Liver (tissue), 8 donors: ENCODE measurements at regions not wholly inside any gene's neighbourhood (a gene's known extent, or its start where the extent isn't known, plus 50 kb on each side); places are given as distances from the start of the nearest gene placed in this dataset.

Source experiments
- DNase-seq: peaks from one replicate; pipeline ENCODE4 v3.0.0-alpha.2; 2017; ENCODE audit warnings: low spot score
- H3K27ac ChIP-seq, 2 donors: one replicate each; pipeline ENCODE4 v1.7.0; 2013; ENCODE audit warnings: inconsistent platforms in 2 of 2, low read length in 2 of 2, control low read depth in 1 of 2, low read depth in 1 of 2, mild to moderate bottlenecking in 1 of 2
- H3K27me3 ChIP-seq, 4 donors: one replicate each; pipeline versions ENCODE4 v1.6.1 to v1.7.0; 2013; ENCODE audit warnings: low read length in 3 of 4, inconsistent platforms in 1 of 4, mild to moderate bottlenecking in 1 of 4, moderate library complexity in 1 of 4; ENCODE audit not compliant: control insufficient read depth in 4 of 4, insufficient read depth in 4 of 4
- H3K36me3 ChIP-seq, 4 donors: one replicate each; pipeline versions ENCODE4 v1.6.1 to v1.7.0; 2013; ENCODE audit warnings: low read length in 3 of 4, mild to moderate bottlenecking in 3 of 4, low read depth in 1 of 4, moderate library complexity in 1 of 4; ENCODE audit not compliant: control insufficient read depth in 4 of 4, insufficient read depth in 3 of 4
- H3K4me1 ChIP-seq, 4 donors: one replicate each; pipeline versions ENCODE4 v1.6.1 to v1.7.0; 2013; ENCODE audit warnings: low read length in 3 of 4, mild to moderate bottlenecking in 3 of 4, moderate library complexity in 1 of 4; ENCODE audit not compliant: control insufficient read depth in 4 of 4, insufficient read depth in 4 of 4
- H3K4me3 ChIP-seq, 3 donors: one replicate each; pipeline versions ENCODE4 v1.6.1 to v1.7.0; 2013; ENCODE audit warnings: low read length in 3 of 3, control low read depth in 1 of 3, low read depth in 1 of 3, mild to moderate bottlenecking in 1 of 3
- H3K9ac ChIP-seq, 2 donors: one replicate each; pipeline ENCODE4 v1.7.0; 2013; ENCODE audit warnings: low read length in 2 of 2, mild to moderate bottlenecking in 2 of 2, moderate library complexity in 2 of 2, control low read depth in 1 of 2, low read depth in 1 of 2
- H3K9me3 ChIP-seq, 4 donors: one replicate each; pipeline versions ENCODE4 v1.6.1 to v1.7.0; 2013; ENCODE audit warnings: low read length in 3 of 4; ENCODE audit not compliant: control insufficient read depth in 4 of 4
- ATF3 ChIP-seq: IDR thresholded peaks from 2 replicates; pipeline ENCODE4 v1.6.1; 2016; ENCODE audit warnings: antibody characterized with exemption
- CTCF ChIP-seq: fragments of 150-350 bp; IDR thresholded peaks from 2 replicates; pipeline ENCODE4 v1.5.1; 2017; ENCODE audit warnings: improper control_type of control experiment, low read depth, low read length; ENCODE audit not compliant: missing input control
- EGR1 ChIP-seq, 2 donors: IDR thresholded peaks; 2 replicates each; pipeline ENCODE4 v1.6.1; 2016 to 2018; ENCODE audit warnings: antibody characterized with exemption in 2 of 2, low read depth in 2 of 2
- FOXA1 ChIP-seq: IDR thresholded peaks from 2 replicates; pipeline ENCODE4 v1.6.1; 2016; ENCODE audit warnings: antibody characterized with exemption
- FOXA2 ChIP-seq: IDR thresholded peaks from 2 replicates; pipeline ENCODE4 v1.6.1; 2016; ENCODE audit warnings: antibody characterized with exemption
- GABPA ChIP-seq, 2 donors: IDR thresholded peaks in 1 of 2; conservative IDR thresholded peaks in 1 of 2; 2 replicates each; pipeline ENCODE4 v1.6.1; 2016; ENCODE audit warnings: antibody characterized with exemption in 2 of 2, mild to moderate bottlenecking in 1 of 2, moderate library complexity in 1 of 2
- HNF4G ChIP-seq: IDR thresholded peaks from 2 replicates; pipeline ENCODE4 v1.6.1; 2016; ENCODE audit warnings: antibody characterized with exemption
- JUND ChIP-seq, 2 donors: IDR thresholded peaks; 2 replicates each; pipeline ENCODE4 v1.6.1; 2016; ENCODE audit warnings: antibody characterized with exemption in 2 of 2
- MAX ChIP-seq: IDR thresholded peaks from 2 replicates; pipeline ENCODE4 v1.6.1; 2016; ENCODE audit warnings: antibody characterized with exemption
- NR2F2 ChIP-seq: IDR thresholded peaks from 2 replicates; pipeline ENCODE4 v1.6.1; 2016; ENCODE audit warnings: antibody characterized with exemption
- RAD21 ChIP-seq, 2 donors: IDR thresholded peaks; 2 replicates each; pipeline ENCODE4 v1.6.1; 2016; ENCODE audit warnings: antibody characterized with exemption in 2 of 2, mild to moderate bottlenecking in 2 of 2
- REST ChIP-seq: IDR thresholded peaks from 2 replicates; pipeline ENCODE4 v1.6.1; 2016; ENCODE audit warnings: antibody characterized with exemption, mild to moderate bottlenecking
- RXRA ChIP-seq, 2 donors: IDR thresholded peaks; 2 replicates each; pipeline ENCODE4 v1.6.1; 2017 to 2018; ENCODE audit warnings: antibody characterized with exemption in 2 of 2, mild to moderate bottlenecking in 1 of 2
- SP1 ChIP-seq: IDR thresholded peaks from 2 replicates; pipeline ENCODE4 v1.6.1; 2018; ENCODE audit warnings: antibody characterized with exemption, mild to moderate bottlenecking
- YY1 ChIP-seq: IDR thresholded peaks from 2 replicates; pipeline ENCODE4 v1.6.1; 2016; ENCODE audit warnings: antibody characterized with exemption, mild to moderate bottlenecking
- ZBTB33 ChIP-seq: IDR thresholded peaks from 2 replicates; pipeline ENCODE4 v1.6.1; 2016; ENCODE audit warnings: antibody characterized with exemption
- WGBS: extraction: QIAGEN DNeasy Blood & Tissue Kit; methylation state at CpG from one replicate; pipeline ENCODE4 v1.1.7; 2013; 5-methylcytosine and 5-hydroxymethylcytosine counted together
- donor health status: healthy.
- donor health status: healthy.
- donor health status: healthy.
- donor health status: healthy.
- donor health status: healthy.

GRCh38 chr4:124525524-124525923 lies 187.0 kb downstream of the ANKRD50 start:
- H3K27me3 ChIP-seq, result no peaks in the 10 kb centered on the region
- no peaks in the 10 kb centered on the region for H3K36me3 ChIP-seq
- WGBS, result 98% methylated on average over 4 of the region's 4 CpGs
- no peaks in the 10 kb centered on the region for H3K9me3 ChIP-seq
- no peak overlapping the region for H3K4me3 ChIP-seq
- H3K27ac ChIP-seq, result no peak overlapping the region
- peaks cover 0 to 12% (median 5%) of the 10 kb centered on the region in 4 donors for H3K4me1 ChIP-seq
- no peak overlapping the region for H3K9ac ChIP-seq
- no peak for DNase-seq
- TF ChIP-seq YY1, result no peak
- no peak for TF ChIP-seq FOXA1
- TF ChIP-seq MAX, result no peak
- TF ChIP-seq JUND (IDR thresholded peaks at IDR 0.05), result no peak
- TF ChIP-seq NR2F2, result no peak
- no peak for TF ChIP-seq SP1
- no peak for TF ChIP-seq RAD21 (IDR thresholded peaks at IDR 0.05)
- TF ChIP-seq HNF4G, result no peak
- TF ChIP-seq GABPA (IDR thresholded peaks at IDR 0.05 in 1 of 2, conservative IDR thresholded peaks at IDR 0.05 in 1 of 2), result no peak
- TF ChIP-seq FOXA2, result no peak
- TF ChIP-seq ATF3, result no peak
- no peak for TF ChIP-seq REST
- no peak for TF ChIP-seq RXRA (IDR thresholded peaks at IDR 0.05)
- TF ChIP-seq EGR1 (IDR thresholded peaks at IDR 0.05; ENCODE audit: low read depth in 2 of 2), result no peak
- TF ChIP-seq CTCF, result no peak
- no peak for TF ChIP-seq ZBTB33

- no peak overlapping the region for H3K4me3 ChIP-seq
- H3K27me3 ChIP-seq, result no peaks in the 10 kb centered on the region
- H3K9ac ChIP-seq, result no peak overlapping the region
- DNase-seq, result no peak
- no peaks in the 10 kb centered on the region for H3K36me3 ChIP-seq
- WGBS, result 55% methylated on average over 2 of the region's 2 CpGs
- TF ChIP-seq JUND (IDR thresholded peaks at IDR 0.05) (no peak), MAX (no peak), YY1 (no peak)
- no peak overlapping the region for H3K27ac ChIP-seq
- no peaks in the 10 kb centered on the region for H3K9me3 ChIP-seq
- H3K4me1 ChIP-seq, result peaks cover 2 to 18% (median 8%) of the 10 kb centered on the region in 4 donors
These were observed 186.2 kb downstream of the ANKRD50 start for GRCh38 chr4:124526331-124526730.
